Neuronal stem cell (in vitro differentiated cells): ENCODE measurements at regions not wholly inside any gene's neighbourhood (a gene's known extent, or its start where the extent isn't known, plus 50 kb on each side); places are given as distances from the start of the nearest gene placed in this dataset.

Experiments
- DNase-seq: peaks from one replicate; pipeline ENCODE4 v3.0.0-alpha.2; 2013; ENCODE audit warnings: low spot score
- H2AFZ ChIP-seq: one replicate; pipeline ENCODE4 v1.6.1; 2013; ENCODE audit warnings: mild to moderate bottlenecking, low read length, inconsistent platforms
- H2AK5ac ChIP-seq: 2 replicates; pipeline ENCODE4 v1.6.1; 2013; ENCODE audit warnings: low read depth, mild to moderate bottlenecking, inconsistent platforms, low read length, moderate library complexity, mixed read lengths
- H2BK120ac ChIP-seq: 2 replicates; pipeline ENCODE4 v1.6.1; 2013; ENCODE audit warnings: low read depth, mild to moderate bottlenecking, inconsistent platforms, low read length, moderate library complexity, mixed read lengths
- H2BK12ac ChIP-seq: one replicate; pipeline ENCODE4 v1.6.1; 2013; ENCODE audit warnings: low read length, inconsistent platforms
- H2BK15ac ChIP-seq: 2 replicates; pipeline ENCODE4 v1.6.1; 2013; ENCODE audit warnings: mild to moderate bottlenecking, low read length, inconsistent platforms, mixed read lengths
- H2BK5ac ChIP-seq: one replicate; pipeline ENCODE4 v1.6.1; 2013; ENCODE audit warnings: inconsistent platforms, mild to moderate bottlenecking, low read length, moderate library complexity
- H3K14ac ChIP-seq: one replicate; pipeline ENCODE4 v1.6.1; 2013; ENCODE audit warnings: low read length, inconsistent platforms
- H3K18ac ChIP-seq: 2 replicates; pipeline ENCODE4 v1.6.1; 2013; ENCODE audit warnings: low read length, inconsistent platforms
- H3K23ac ChIP-seq: 2 replicates; pipeline ENCODE4 v1.6.1; 2013; ENCODE audit warnings: low read depth, mild to moderate bottlenecking, mixed read lengths, low read length, inconsistent platforms; ENCODE audit not compliant: poor library complexity
- H3K27ac ChIP-seq: replicated peaks from 3 replicates; pipeline ENCODE4 v1.5.1; 2013; ENCODE audit warnings: low read length, inconsistent platforms
- H3K27me3 ChIP-seq, 3 experiments: 2 replicates each; pipeline ENCODE4 v1.6.1; 2013; ENCODE audit warnings: low read length in 3 of 3, mild to moderate bottlenecking in 2 of 3, inconsistent platforms in 1 of 3, low read depth in 1 of 3, mixed read lengths in 1 of 3, moderate library complexity in 1 of 3; ENCODE audit not compliant: control insufficient read depth in 3 of 3, insufficient read depth in 3 of 3
- H3K36me3 ChIP-seq, 2 donors: replicated peaks in 1 of 2; 2 replicates each; pipeline ENCODE4 v1.6.1; 2013; ENCODE audit warnings: low read length in 2 of 2; ENCODE audit not compliant: control insufficient read depth in 2 of 2, insufficient read depth in 2 of 2
- H3K4ac ChIP-seq: 2 replicates; pipeline ENCODE4 v1.6.1; 2013; ENCODE audit warnings: inconsistent platforms, mild to moderate bottlenecking, low read length, moderate library complexity
- H3K4me1 ChIP-seq, 2 donors: 1 replicate in 1 of 2; 2 replicates in 1 of 2; pipeline ENCODE4 v1.6.1; 2013; ENCODE audit warnings: low read length in 2 of 2, low read depth in 1 of 2; ENCODE audit not compliant: control insufficient read depth in 2 of 2, insufficient read depth in 1 of 2
- H3K4me2 ChIP-seq: one replicate; pipeline ENCODE4 v1.6.1; 2013; ENCODE audit warnings: mild to moderate bottlenecking, low read length, inconsistent platforms; ENCODE audit not compliant: insufficient read depth, poor library complexity, severe bottlenecking
- H3K4me3 ChIP-seq, 2 donors: 2 replicates each; pipeline ENCODE4 v1.5.1; 2013; ENCODE audit warnings: low read length in 2 of 2, mild to moderate bottlenecking in 2 of 2, inconsistent platforms in 1 of 2, moderate library complexity in 1 of 2
- H3K79me1 ChIP-seq: one replicate; pipeline ENCODE4 v1.6.1; 2013; ENCODE audit warnings: low read depth, mild to moderate bottlenecking, inconsistent platforms, low read length, moderate library complexity
- H3K9ac ChIP-seq: one replicate; pipeline ENCODE4 v1.6.1; 2013; ENCODE audit warnings: mild to moderate bottlenecking, low read depth, low read length, inconsistent platforms; ENCODE audit not compliant: poor library complexity
- H3K9me3 ChIP-seq, 2 donors: replicated peaks in 1 of 2; 2 replicates each; pipeline versions ENCODE3 to v1.6.1; 2013; ENCODE audit warnings: low read length in 2 of 2, mild to moderate bottlenecking in 2 of 2, inconsistent platforms in 1 of 2, low read depth in 1 of 2, mixed read lengths in 1 of 2, moderate library complexity in 1 of 2; ENCODE audit not compliant: control insufficient read depth in 2 of 2, insufficient read depth in 1 of 2
- H4K8ac ChIP-seq: one replicate; pipeline ENCODE4 v1.6.1; 2013; ENCODE audit warnings: low read depth, mild to moderate bottlenecking, inconsistent platforms, low read length, moderate library complexity
- H4K91ac ChIP-seq: one replicate; pipeline ENCODE4 v1.6.1; 2013; ENCODE audit warnings: low read length, low read depth, mild to moderate bottlenecking, inconsistent platforms; ENCODE audit not compliant: poor library complexity
- WGBS, 2 donors: extraction: QIAGEN DNeasy Blood & Tissue Kit; methylation state at CpG; one replicate each; pipeline ENCODE4 v1.1.7; 2013; ENCODE audit warnings: missing lambda C conversion rate in 2 of 2, mixed read lengths in 1 of 2; ENCODE audit not compliant: insufficient read length in 2 of 2, insufficient replicate concordance in 1 of 2; ENCODE audit errors: extremely low coverage in 2 of 2; 5-methylcytosine and 5-hydroxymethylcytosine counted together

DNA sequence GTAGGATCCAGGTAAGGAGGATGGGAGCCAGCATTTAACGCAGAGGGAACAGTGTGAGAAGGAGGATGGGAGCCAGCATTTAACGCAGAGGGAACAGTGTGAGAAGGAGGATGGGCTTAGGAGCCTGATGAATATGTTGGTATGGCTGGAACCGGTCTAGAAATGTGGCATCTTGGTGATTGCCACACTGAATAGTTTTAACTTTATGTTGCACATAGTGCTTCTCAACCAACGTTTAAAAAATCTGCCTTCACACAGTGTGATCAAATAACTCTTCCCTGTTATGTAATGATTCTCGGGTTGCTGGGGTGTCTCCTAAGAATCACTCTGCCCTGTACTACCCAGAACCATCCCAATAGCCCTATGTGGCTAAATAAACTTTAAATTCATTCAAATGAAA is 146.9 kb upstream of the DUSP10 start:
- Histone ChIP-seq H3K79me1 (no peaks in the 10 kb centered on the region), H2AK5ac (no peak overlapping the region), H3K23ac (no peak overlapping the region), H4K91ac (no peak overlapping the region), H3K27ac (no peak overlapping the region), H4K8ac (no peak overlapping the region), H3K4me1 (no peaks in the 10 kb centered on the region), H3K9me3 (no peaks in the 10 kb centered on the region), H2BK15ac (no peak overlapping the region), H3K4me3 (no peak overlapping the region), H2BK120ac (no peak overlapping the region), H3K36me3 (no peaks in the 10 kb centered on the region), H2BK5ac (no peak overlapping the region), H3K18ac (no peak overlapping the region), H2BK12ac (no peak overlapping the region), H3K14ac (no peak overlapping the region), H3K9ac (no peak overlapping the region), H3K4me2 (no peak overlapping the region), H3K27me3 (no peaks in the 10 kb centered on the region), H3K4ac (no peak overlapping the region), H2AFZ (no peak overlapping the region)
- WGBS, 2 donors, result no CpG with 5 or more reads among the region's 5 CpGs
- no peak for DNase-seq

DNA sequence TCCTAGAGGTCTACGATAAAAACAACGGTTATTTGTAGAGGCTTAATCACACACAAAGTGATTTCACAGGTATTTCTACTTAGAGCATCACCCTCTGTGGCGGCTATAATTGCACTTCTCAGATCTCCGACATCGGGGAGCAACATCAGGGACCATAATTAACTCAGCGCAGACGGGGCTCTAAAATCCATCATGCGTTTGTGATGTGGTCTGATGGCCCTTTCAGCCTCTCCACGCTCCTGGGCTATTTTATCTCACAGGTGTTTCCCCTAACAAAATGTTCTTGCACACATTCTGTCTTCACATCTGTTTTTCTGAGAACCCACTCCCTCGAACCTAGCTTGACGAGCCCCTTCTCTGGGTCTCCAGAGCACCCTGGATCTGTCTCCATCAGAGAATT is 146.3 kb upstream of the DUSP10 start:
- H2AK5ac ChIP-seq, result no peak overlapping the region
- no peak overlapping the region for H3K4ac ChIP-seq
- no peak overlapping the region for H3K27ac ChIP-seq
- no peak overlapping the region for H4K91ac ChIP-seq
- no peaks in the 10 kb centered on the region for H3K27me3 ChIP-seq
- H2BK120ac ChIP-seq, result no peak overlapping the region
- H3K14ac ChIP-seq, result no peak overlapping the region
- H3K9me3 ChIP-seq, result no peaks in the 10 kb centered on the region
- H2BK5ac ChIP-seq, result no peak overlapping the region
- no peak overlapping the region for H4K8ac ChIP-seq
- H3K23ac ChIP-seq, result no peak overlapping the region
- no peak overlapping the region for H3K4me3 ChIP-seq
- no peak overlapping the region for H3K4me2 ChIP-seq
- H3K4me1 ChIP-seq, result no peaks in the 10 kb centered on the region
- no peaks in the 10 kb centered on the region for H3K79me1 ChIP-seq
- no peak overlapping the region for H2BK12ac ChIP-seq
- H2BK15ac ChIP-seq, result no peak overlapping the region
- H3K36me3 ChIP-seq, result no peaks in the 10 kb centered on the region
- no peak overlapping the region for H3K9ac ChIP-seq
- H3K18ac ChIP-seq, result no peak overlapping the region
- no peak for DNase-seq
- H2AFZ ChIP-seq, result no peak overlapping the region
- no CpG with 5 or more reads among the region's 11 CpGs for WGBS, 2 donors

- no peak overlapping the region for H4K91ac ChIP-seq
- H2BK15ac ChIP-seq, result no peak overlapping the region
- H3K23ac ChIP-seq, result no peak overlapping the region
- no peaks in the 10 kb centered on the region for H3K27me3 ChIP-seq
- H3K27ac ChIP-seq, result no peak overlapping the region
- no peak overlapping the region for H3K4me2 ChIP-seq
- no peak overlapping the region for H2BK5ac ChIP-seq
- H3K4ac ChIP-seq, result no peak overlapping the region
- H3K9me3 ChIP-seq, result no peaks in the 10 kb centered on the region
- DNase-seq, result no peak
- no peak overlapping the region for H2AK5ac ChIP-seq
- H4K8ac ChIP-seq, result no peak overlapping the region
- no peak overlapping the region for H3K14ac ChIP-seq
- no peak overlapping the region for H2AFZ ChIP-seq
- no peak overlapping the region for H3K18ac ChIP-seq
- no peaks in the 10 kb centered on the region for H3K79me1 ChIP-seq
- H3K9ac ChIP-seq, result no peak overlapping the region
- no peaks in the 10 kb centered on the region for H3K36me3 ChIP-seq
- WGBS, 2 donors, result no CpG with 5 or more reads among the region's 2 CpGs
- H3K4me3 ChIP-seq, result no peak overlapping the region
- H3K4me1 ChIP-seq, result no peaks in the 10 kb centered on the region
- no peak overlapping the region for H2BK12ac ChIP-seq
- H2BK120ac ChIP-seq, result no peak overlapping the region
These were observed 145.9 kb upstream of the DUSP10 start for GRCh38 chr1:221887758-221888157.

DNA sequence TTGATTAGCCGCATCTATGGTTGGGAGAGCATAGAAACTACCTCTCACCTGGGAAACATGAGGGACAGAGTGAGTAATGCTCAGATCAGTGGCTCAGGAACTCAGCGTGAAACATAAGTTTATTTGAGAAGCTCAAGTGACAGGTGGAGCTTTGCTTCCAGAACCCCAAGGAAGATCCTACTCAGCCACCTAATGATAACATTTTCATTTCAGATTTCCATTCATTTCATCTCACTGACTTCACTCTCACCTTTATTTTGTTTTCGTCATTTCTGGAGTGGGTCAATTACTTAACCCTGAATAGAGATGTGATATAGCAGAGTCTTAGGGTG is 145.5 kb upstream of the DUSP10 start:
- no peak overlapping the region for H4K8ac ChIP-seq
- H3K23ac ChIP-seq, result no peak overlapping the region
- no peak overlapping the region for H3K4ac ChIP-seq
- H3K27me3 ChIP-seq, result no peaks in the 10 kb centered on the region
- no peaks in the 10 kb centered on the region for H3K79me1 ChIP-seq
- no peak overlapping the region for H3K14ac ChIP-seq
- no peak overlapping the region for H3K27ac ChIP-seq
- no peak overlapping the region for H2BK15ac ChIP-seq
- no peaks in the 10 kb centered on the region for H3K9me3 ChIP-seq
- no peak overlapping the region for H3K9ac ChIP-seq
- H2AK5ac ChIP-seq, result no peak overlapping the region
- H2BK5ac ChIP-seq, result no peak overlapping the region
- no peak overlapping the region for H3K4me3 ChIP-seq
- no CpG with 5 or more reads among the region's 3 CpGs for WGBS, 2 donors
- H2BK120ac ChIP-seq, result no peak overlapping the region
- no peak for DNase-seq
- no peak overlapping the region for H3K18ac ChIP-seq
- no peak overlapping the region for H2AFZ ChIP-seq
- no peaks in the 10 kb centered on the region for H3K36me3 ChIP-seq
- H4K91ac ChIP-seq, result no peak overlapping the region
- no peak overlapping the region for H3K4me2 ChIP-seq
- H3K4me1 ChIP-seq, result no peaks in the 10 kb centered on the region
- H2BK12ac ChIP-seq, result no peak overlapping the region
